GM23248 (cell line): ENCODE measurements at regions not wholly inside any gene's neighbourhood (a gene's known extent, or its start where the extent isn't known, plus 50 kb on each side); places are given as distances from the start of the nearest gene placed in this dataset.
"Not testable (repeated sequence)": the region's sequence is repeated elsewhere in the genome, so short reads cannot be mapped to it uniquely, and the experiment has no call there.

Experiments used
- EZH2 ChIP-seq: fragments of 200-600 bp; sonication (generic); IDR thresholded peaks from 2 replicates; pipeline ENCODE4 v1.6.1; 2018; ENCODE audit warnings: antibody characterized with exemption, mild to moderate bottlenecking; ENCODE audit not compliant: insufficient read depth, poor library complexity, severe bottlenecking
- EZH2phosphoT487 ChIP-seq: fragments of 200-600 bp; sonication (generic); IDR thresholded peaks from 2 replicates; pipeline ENCODE4 v1.6.1; 2018; ENCODE audit warnings: antibody characterized with exemption, moderate library complexity, mild to moderate bottlenecking, low read depth; ENCODE audit not compliant: insufficient read depth

DNA sequence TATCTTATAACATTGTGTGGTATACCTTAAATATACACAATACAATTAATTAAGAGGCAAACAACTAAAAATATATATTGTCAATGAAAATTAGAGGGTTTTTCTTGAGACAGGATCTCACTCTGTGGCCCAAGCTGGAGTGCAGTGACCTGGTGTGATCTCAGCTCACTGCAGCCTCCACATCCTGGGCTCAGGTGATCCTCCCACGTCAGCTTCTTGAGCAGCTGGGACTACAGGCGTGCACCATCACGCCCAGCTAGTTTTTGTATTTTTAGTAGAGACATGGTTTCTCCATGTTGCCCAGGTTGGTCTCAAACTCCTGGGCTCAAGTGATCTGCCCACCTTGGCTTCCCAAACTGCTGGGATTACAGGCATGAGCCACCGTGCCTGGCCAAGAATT, 68.6 kb upstream of the MEX3C start:
- TF ChIP-seq EZH2, EZH2phosphoT487: not testable (repeated sequence)
